K562 (cell line): ENCODE measurements at regions not wholly inside any gene's neighbourhood (a gene's known extent, or its start where the extent isn't known, plus 50 kb on each side); places are given as distances from the start of the nearest gene placed in this dataset.

Experiments used
- ATAC-seq: fragments of 200-7000 bp; cut with Tn5 transposase; 3 replicates; pipeline ENCODE4 v1.9.1; 2020; ENCODE audit warnings: moderate library complexity
- BruUV-seq: library from RNA; stranded (reverse); fragments of 400-500 nt; replicated peaks from 2 replicates; lab custom pipeline; 2021; lab: Mats Ljungman, UMichigan
- CTCF ChIA-PET: fragments of 300-600 bp; formaldehyde crosslinking; extraction: SDS; loops from one replicate; lab custom pipeline; 2021; ENCODE audit warnings: low intra/inter-chr PET ratio; lab: Yijun Ruan, JAX
- POLR2A ChIA-PET: fragments of 300-600, 350-650 bp; sonication (Branson Sonifier 250); formaldehyde crosslinking; extraction: SDS; loops from one replicate; lab custom pipeline; 2021; ENCODE audit warnings: antibody characterized with exemption, inconsistent platforms; lab: Yijun Ruan, JAX
- DNase-seq, 4 experiments: peaks; one replicate each; pipeline versions ENCODE4 v3.0.0 to v3.0.0-alpha.2; 2011 to 2018; ENCODE audit warnings: low spot score in 3 of 4, mixed read lengths in 3 of 4; ENCODE audit errors: extremely low read depth in 1 of 4
- FAIRE-seq: peaks from 2 replicates; lab custom pipeline; 2011; peaks lifted over from hg19 to GRCh38; lab: Jason Lieb, UNC
- H2AFZ ChIP-seq: 2 replicates; pipeline ENCODE4 v1.6.0; 2011; ENCODE audit warnings: low read depth, low read length, control low read depth, inconsistent platforms
- H3K27ac ChIP-seq: fragments of 200-600 bp; 3 replicates; pipeline ENCODE4 v1.8.0; 2011; ENCODE audit warnings: low read depth, mild to moderate bottlenecking, control low read depth, inconsistent platforms, low read length, moderate library complexity, mixed read lengths; ENCODE audit errors: extremely low read depth
- H3K27me3 ChIP-seq, 2 experiments: fragments of 300-600 bp in 1 of 2; 2 replicates in 1 of 2; 3 replicates in 1 of 2; pipeline versions ENCODE4 v1.6.0 to v1.8.0; 2011; ENCODE audit warnings: inconsistent platforms in 2 of 2, low read length in 2 of 2, mild to moderate bottlenecking in 1 of 2, mixed read lengths in 1 of 2, moderate library complexity in 1 of 2; ENCODE audit not compliant: control insufficient read depth in 2 of 2, insufficient read depth in 2 of 2
- H3K36me3 ChIP-seq: fragments of 300-600 bp; 3 replicates; pipeline ENCODE4 v1.8.0; 2011; ENCODE audit warnings: mild to moderate bottlenecking, low read length, inconsistent platforms; ENCODE audit not compliant: control insufficient read depth, insufficient read depth
- H3K4me1 ChIP-seq, 2 experiments: fragments of 200-600 bp in 1 of 2; replicated peaks in 1 of 2; 2 replicates in 1 of 2; 3 replicates in 1 of 2; pipeline versions ENCODE4 v1.5.1 to v1.8.0; 2011; ENCODE audit warnings: inconsistent platforms in 2 of 2, low read length in 2 of 2, mild to moderate bottlenecking in 1 of 2, mixed read lengths in 1 of 2, moderate library complexity in 1 of 2; ENCODE audit not compliant: control insufficient read depth in 2 of 2, insufficient read depth in 2 of 2
- H3K4me2 ChIP-seq: 2 replicates; pipeline ENCODE4 v1.6.1; 2011; ENCODE audit warnings: low read length, control low read depth, inconsistent platforms, mixed read lengths; ENCODE audit not compliant: insufficient read depth
- H3K4me3 ChIP-seq: fragments of 200-600 bp; sonication (generic), shearing (Covaris generic); 2 replicates; pipeline ENCODE4 v1.5.1; 2016; ENCODE audit warnings: control low read depth, inconsistent platforms
- H3K79me2 ChIP-seq: fragments of 200-600 bp; 3 replicates; pipeline ENCODE4 v1.8.0; 2011; ENCODE audit warnings: low read length, inconsistent platforms; ENCODE audit not compliant: control insufficient read depth, insufficient read depth
- H3K9ac ChIP-seq, 2 experiments: 2 replicates each; pipeline versions ENCODE4 v1.6.0 to v1.6.1; 2011; ENCODE audit warnings: low read depth in 2 of 2, low read length in 2 of 2, control low read depth in 1 of 2, inconsistent platforms in 1 of 2, mild to moderate bottlenecking in 1 of 2, mixed read lengths in 1 of 2; ENCODE audit not compliant: insufficient read depth in 1 of 2
- H3K9me1 ChIP-seq: one replicate; pipeline ENCODE4 v1.6.0; 2011; ENCODE audit warnings: inconsistent platforms, mild to moderate bottlenecking, low read length, moderate library complexity; ENCODE audit not compliant: control insufficient read depth, insufficient read depth
- H3K9me3 ChIP-seq: replicated peaks from 2 replicates; pipeline ENCODE4 v1.5.1; 2011; ENCODE audit warnings: low read depth, low read length, inconsistent platforms; ENCODE audit not compliant: control insufficient read depth, insufficient read depth
- H4K20me1 ChIP-seq: replicated peaks from 2 replicates; pipeline ENCODE4 v1.6.1; 2011; ENCODE audit warnings: low read length, inconsistent platforms, mixed read lengths; ENCODE audit not compliant: control insufficient read depth, insufficient read depth
- CEBPG ChIP-seq, 3 experiments: fragments of 200-800 bp in 1 of 3; sonication (Bioruptor generic) in 1 of 3; sonication (generic) in 1 of 3; formaldehyde crosslinking in 1 of 3; IDR thresholded peaks in 2 of 3; conservative IDR thresholded peaks in 1 of 3; 2 replicates each; pipeline versions ENCODE4 v1.6.1 to v1.8.0; 2016 to 2022; ENCODE audit warnings: missing compliant biosample characterization in 2 of 3, missing genetic modification characterization in 2 of 3, mild to moderate bottlenecking in 1 of 3, missing genetic modification reagents in 1 of 3
- KDM5B ChIP-seq: fragments of 200-600 bp; sonication (generic); IDR thresholded peaks from 2 replicates; pipeline ENCODE4 v1.6.1; 2012; ENCODE audit warnings: low read depth, mild to moderate bottlenecking, moderate library complexity, low read length, control low read depth, inconsistent platforms; ENCODE audit not compliant: insufficient replicate concordance
- MAFF ChIP-seq: IDR thresholded peaks from 2 replicates; pipeline ENCODE4 v1.6.1; 2012; ENCODE audit warnings: low read length, improper control_type of control experiment
- MECOM ChIP-seq: fragments of 250-450 bp; sonication (Bioruptor Pico); IDR thresholded peaks from 2 replicates; pipeline ENCODE4 v1.8.0; 2022; ENCODE audit warnings: inconsistent platforms
- ZNF316 ChIP-seq: fragments of 450-650 bp; IDR thresholded peaks from 2 replicates; pipeline ENCODE4 v1.6.1; 2016
- ZNF764 ChIP-seq: fragments of 250-450 bp; sonication (Bioruptor Pico); IDR thresholded peaks from 2 replicates; pipeline ENCODE4 v1.4.0; 2020; ENCODE audit warnings: low read depth, mild to moderate bottlenecking, moderate library complexity
- ZNF785 ChIP-seq: fragments of 250-450 bp; sonication (Bioruptor Pico); IDR thresholded peaks from 2 replicates; pipeline ENCODE4 v1.4.0; 2020; ENCODE audit warnings: mild to moderate bottlenecking
- WGBS: fragments of 100-300 bp; shearing (Covaris generic); methylation state at CpG from one replicate; pipeline ENCODE4 v1.1.6; 2016; ENCODE audit warnings: low coverage, mixed read lengths; ENCODE audit not compliant: insufficient coverage; ENCODE audit errors: missing lambda C conversion rate; 5-methylcytosine and 5-hydroxymethylcytosine counted together
- in situ Hi-C: fragments of 300-500 bp; cut with MboI; formaldehyde crosslinking; loops from 4 replicates; pipeline ENCODE4 v1.15.0; 2018; ENCODE audit warnings: inconsistent platforms, mixed read lengths
- intact Hi-C: fragments of 100-400 bp; cut with micrococcal nuclease; formaldehyde crosslinking; loops from 2 replicates; pipeline ENCODE4 v1.14.2; 2022

DNA sequence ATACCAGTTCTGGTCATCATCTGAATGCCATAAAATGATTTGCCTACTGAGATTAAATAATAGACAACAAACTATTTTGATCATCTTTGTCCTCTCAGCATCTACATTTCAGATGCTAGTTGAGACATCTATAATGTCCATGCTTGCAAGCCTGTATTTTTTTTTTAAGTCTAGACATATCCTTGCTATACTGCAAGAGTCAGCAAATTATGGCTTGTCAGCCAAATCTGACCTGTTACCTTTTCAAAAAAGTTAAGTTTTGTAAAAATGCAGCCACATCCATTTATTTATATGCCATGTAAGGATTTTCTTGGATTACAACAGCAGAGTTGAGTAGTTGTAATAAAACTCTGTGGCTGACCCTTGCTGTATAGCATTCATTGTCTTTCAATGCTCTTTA, 1355.7 kb upstream of the FAM98A start:
- Histone ChIP-seq H3K36me3 (no peaks in the 10 kb centered on the region), H3K9me3 (no peaks in the 10 kb centered on the region), H3K4me2 (no peak overlapping the region), H3K4me3 (no peak overlapping the region), H3K27ac (no peak overlapping the region), H4K20me1 (no peaks in the 10 kb centered on the region), H2AFZ (no peak overlapping the region), H3K9me1 (no peaks in the 10 kb centered on the region), H3K9ac (no peak overlapping the region), H3K4me1 (no peaks in the 10 kb centered on the region), H3K27me3 (no peaks in the 10 kb centered on the region), H3K79me2 (no peaks in the 10 kb centered on the region)
- no peak for TF ChIP-seq ZNF764 (CRISPR knock-in tag)
- TF ChIP-seq KDM5B = no peak
- TF ChIP-seq MECOM = no peak
- TF ChIP-seq MAFF = 0 out of 2 replicates have a peak, but pooled peaks have one; percentile 3
- 0 out of 2 replicates have a peak, but pooled peaks have one; percentile 9 for TF ChIP-seq ZNF316
- ATAC-seq = no peak
- POLR2A ChIA-PET = no interaction called here
- BruUV-seq = no TSS peak
- intact Hi-C loops (no loop called here), in situ Hi-C loops (no loop called here)
- FAIRE-seq = no peak
- no peak for DNase-seq
- CTCF ChIA-PET = no interaction called here

DNA sequence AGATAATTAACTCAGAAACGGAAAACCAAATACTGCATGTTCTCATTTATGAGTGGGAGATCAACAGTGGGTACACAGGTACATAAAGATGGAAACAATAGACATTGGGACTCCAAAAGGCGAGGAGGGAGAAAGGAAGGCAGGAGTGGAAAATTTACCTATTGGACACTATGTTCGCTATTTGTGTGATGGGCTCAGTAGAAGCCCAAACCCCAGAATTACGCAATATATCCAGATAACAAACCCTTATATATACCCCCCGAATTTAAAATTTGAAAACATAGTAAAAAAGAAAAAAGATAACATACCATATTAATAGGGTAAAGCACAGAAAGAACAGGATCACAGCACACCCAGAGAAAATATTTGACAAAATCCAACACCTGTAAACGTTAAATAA, 1351.7 kb upstream of the FAM98A start:
- Histone ChIP-seq H3K4me1 (no peaks in the 10 kb centered on the region), H3K9me1 (no peaks in the 10 kb centered on the region)
- no TSS peak for BruUV-seq
- intact Hi-C loops = no loop called here
- WGBS = 2% methylated on average over 6 of the region's 6 CpGs
- TF ChIP-seq ZNF785 (CRISPR knock-in tag) = no peak
- no peak for TF ChIP-seq CEBPG (CRISPR knock-in tag; IDR thresholded peaks at IDR 0.05)
- peak in 1 of 2 experiments; percentile 71; a peak in 2 of 4 replicates for TF ChIP-seq CEBPG (tag; conservative IDR thresholded peaks at IDR 0.05 in 1 of 2, IDR thresholded peaks at IDR 0.05 in 1 of 2)
- TF ChIP-seq, all 486 proteins: peak for 1
- Histone ChIP-seq H3K79me2 (no peaks in the 10 kb centered on the region), H3K4me2 (no peak overlapping the region), H3K4me3 (no peak overlapping the region), H3K27me3 (no peaks in the 10 kb centered on the region), H3K9me3 (no peaks in the 10 kb centered on the region), H3K27ac (no peak overlapping the region), H2AFZ (no peak overlapping the region), H4K20me1 (no peaks in the 10 kb centered on the region), H3K36me3 (no peaks in the 10 kb centered on the region), H3K9ac (no peak overlapping the region)
- DNase-seq (no peak), FAIRE-seq (no peak), ATAC-seq (no peak)
- CTCF ChIA-PET = no interaction called here
- in situ Hi-C loops = no loop called here
- POLR2A ChIA-PET = no interaction called here
